HepG2 (cell line): ENCODE measurements at regions not wholly inside any gene's neighbourhood (a gene's known extent, or its start where the extent isn't known, plus 50 kb on each side); places are given as distances from the start of the nearest gene placed in this dataset.

ENCODE experiments used
- ATAC-seq: fragments of 200-7000 bp; cut with Tn5 transposase; 3 replicates; pipeline ENCODE4 v1.9.1; 2020; ENCODE audit warnings: mild to moderate bottlenecking, moderate library complexity
- BruUV-seq: library from RNA; stranded (reverse); fragments of 400-500 nt; replicated peaks from 2 replicates; lab custom pipeline; 2021; lab: Mats Ljungman, UMichigan
- CTCF ChIA-PET: fragments of 300-600 bp; formaldehyde crosslinking; extraction: SDS; loops from one replicate; lab custom pipeline; 2021; ENCODE audit warnings: low total read pairs, inconsistent platforms, low intra/inter-chr PET ratio; lab: Yijun Ruan, JAX
- POLR2A ChIA-PET: fragments of 350-600 bp; sonication (Branson Sonifier 250); formaldehyde crosslinking; loops from one replicate; lab custom pipeline; 2020; ENCODE audit warnings: antibody characterized with exemption, inconsistent platforms; lab: Yijun Ruan, JAX
- DNase-seq: peaks from one replicate; pipeline ENCODE4 v3.0.0-alpha.2; 2015; ENCODE audit warnings: low spot score
- FAIRE-seq: peaks from 3 replicates; lab custom pipeline; 2011; peaks lifted over from hg19 to GRCh38; lab: Jason Lieb, UNC
- H2AFZ ChIP-seq: one replicate; pipeline ENCODE4 v1.6.1; 2011; ENCODE audit warnings: low read length, inconsistent platforms
- H3K27ac ChIP-seq: fragments of 300-600 bp; 3 replicates; pipeline ENCODE4 v1.8.0; 2011; ENCODE audit warnings: mixed run types, mild to moderate bottlenecking, mixed read lengths, low read length, inconsistent platforms; ENCODE audit not compliant: insufficient read depth; ENCODE audit errors: extremely low read length
- H3K27me3 ChIP-seq, 2 experiments: fragments of 200-600 bp in 1 of 2; 2 replicates in 1 of 2; 3 replicates in 1 of 2; pipeline versions ENCODE4 v1.6.0 to v1.8.0; 2011; ENCODE audit warnings: low read length in 2 of 2, mild to moderate bottlenecking in 2 of 2, moderate library complexity in 2 of 2, inconsistent platforms in 1 of 2; ENCODE audit not compliant: insufficient read depth in 2 of 2, control insufficient read depth in 1 of 2
- H3K36me3 ChIP-seq, 2 experiments: fragments of 200-600 bp in 1 of 2; replicated peaks in 1 of 2; 2 replicates in 1 of 2; 3 replicates in 1 of 2; pipeline versions ENCODE4 v1.5.1 to v1.8.0; 2011; ENCODE audit warnings: low read length in 2 of 2, inconsistent platforms in 1 of 2; ENCODE audit not compliant: insufficient read depth in 2 of 2, control insufficient read depth in 1 of 2
- H3K4me1 ChIP-seq: 2 replicates; pipeline ENCODE4 v1.5.1; 2012; ENCODE audit warnings: low read length, inconsistent platforms; ENCODE audit not compliant: insufficient read depth
- H3K4me2 ChIP-seq: 2 replicates; pipeline ENCODE4 v1.6.0; 2011; ENCODE audit warnings: low read depth, low read length, inconsistent platforms
- H3K4me3 ChIP-seq, 3 experiments: fragments of 200-600 bp in 1 of 3; sonication (generic), shearing (Covaris generic) in 1 of 3; replicated peaks in 1 of 3; 2 replicates each; pipeline ENCODE4 v1.5.1; 2011 to 2016; ENCODE audit warnings: low read length in 3 of 3, inconsistent platforms in 2 of 3, low read depth in 2 of 3, mild to moderate bottlenecking in 2 of 3, control low read depth in 1 of 3, mixed read lengths in 1 of 3; ENCODE audit not compliant: insufficient read depth in 1 of 3
- H3K79me2 ChIP-seq: one replicate; pipeline ENCODE4 v1.6.1; 2011; ENCODE audit warnings: low read length, inconsistent platforms; ENCODE audit not compliant: insufficient read depth
- H3K9ac ChIP-seq: 2 replicates; pipeline ENCODE4 v1.6.0; 2011; ENCODE audit warnings: mild to moderate bottlenecking, low read depth, low read length, inconsistent platforms; ENCODE audit not compliant: insufficient read depth
- H3K9me3 ChIP-seq: 2 replicates; pipeline ENCODE4 v1.5.1; 2012; ENCODE audit warnings: mild to moderate bottlenecking, low read length
- H4K20me1 ChIP-seq: 2 replicates; pipeline ENCODE4 v1.6.0; 2011; ENCODE audit warnings: inconsistent platforms, mild to moderate bottlenecking, low read length, moderate library complexity; ENCODE audit not compliant: insufficient read depth
- ETV5 ChIP-seq: IDR thresholded peaks from 2 replicates; pipeline ENCODE4 v1.6.1; 2018; ENCODE audit warnings: missing biosample characterization, missing genetic modification reagents, inconsistent platforms, borderline replicate concordance
- NFIB ChIP-seq: sonication (generic); formaldehyde crosslinking; IDR thresholded peaks from 2 replicates; pipeline ENCODE4 v1.9.0; 2021; ENCODE audit warnings: missing genetic modification reagents, mild to moderate bottlenecking, borderline replicate concordance
- TAF15 ChIP-seq: fragments of 200-400 bp; formaldehyde crosslinking; IDR thresholded peaks from one replicate; pipeline ENCODE4 v1.6.1; 2018; ENCODE audit warnings: mild to moderate bottlenecking, low read depth, low read length; ENCODE audit not compliant: poor library complexity, severe bottlenecking
- TCF7L2 ChIP-seq: IDR thresholded peaks from 2 replicates; pipeline ENCODE4 v1.6.1; 2011; ENCODE audit warnings: mild to moderate bottlenecking, low read depth, low read length, moderate library complexity
- ZNF589 ChIP-seq: sonication (generic); formaldehyde crosslinking; conservative IDR thresholded peaks from 2 replicates; pipeline ENCODE4 v1.8.0; 2022; ENCODE audit warnings: mild to moderate bottlenecking, moderate library complexity, missing genetic modification reagents
- in situ Hi-C: cut with HindIII; loops from 2 replicates; pipeline ENCODE4 v1.10.0; 2017; ENCODE audit warnings: low pct_unique_long_range_greater_than_20kb; ENCODE audit not compliant: extremely low pct_ligation_motif_present
- intact Hi-C: fragments of 100-400 bp; cut with micrococcal nuclease; formaldehyde crosslinking; loops from one replicate; pipeline ENCODE4 v1.10.0; 2022; ENCODE audit not compliant: unreplicated experiment
- TF ChIP-seq, protein P1 (sequence below): sonication (generic); formaldehyde crosslinking; IDR thresholded peaks from 2 replicates; pipeline ENCODE4 v1.5.1; 2020; ENCODE audit warnings: missing genetic modification reagents, mild to moderate bottlenecking, borderline replicate concordance
- TF ChIP-seq, protein P2 (sequence below): sonication (generic); formaldehyde crosslinking; IDR thresholded peaks from 2 replicates; pipeline ENCODE4 v1.4.0; 2020; ENCODE audit warnings: missing genetic modification reagents
- TF ChIP-seq, protein P3 (sequence below): sonication (generic); formaldehyde crosslinking; IDR thresholded peaks from 2 replicates; pipeline ENCODE4 v1.4.0; 2020; ENCODE audit warnings: missing genetic modification reagents, borderline replicate concordance

DNA sequence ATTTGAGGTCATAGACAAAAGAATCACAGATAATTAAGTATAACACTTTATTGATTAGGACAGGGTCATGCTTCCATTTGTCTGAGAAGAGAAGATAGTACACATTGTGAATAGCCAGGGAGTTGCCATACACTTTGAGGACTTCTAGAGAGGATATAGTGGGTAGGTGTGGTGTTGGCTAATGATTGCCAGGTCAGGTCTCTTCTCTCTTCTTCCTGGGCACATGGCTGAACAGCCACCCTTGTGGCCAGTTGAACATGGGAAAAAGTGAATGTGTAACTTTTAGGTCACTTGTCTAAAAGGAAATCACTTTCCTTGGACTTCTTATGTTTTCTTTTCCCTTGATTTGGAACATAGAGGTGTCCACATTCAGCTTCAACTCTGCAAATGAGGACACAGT lies 772.1 kb upstream of the MAP3K7 start:
- no peak overlapping the region for H3K9ac ChIP-seq
- no peaks in the 10 kb centered on the region for H3K4me1 ChIP-seq
- no peaks in the 10 kb centered on the region for H3K9me3 ChIP-seq
- H3K27me3 ChIP-seq = no peaks in the 10 kb centered on the region
- TF ChIP-seq ZNF589 (no peak), NFIB (CRISPR knock-in tag) (no peak), TCF7L2 (no peak), TAF15 (no peak), ETV5 (CRISPR knock-in tag) (no peak)
- TF ChIP-seq, protein P1, sequence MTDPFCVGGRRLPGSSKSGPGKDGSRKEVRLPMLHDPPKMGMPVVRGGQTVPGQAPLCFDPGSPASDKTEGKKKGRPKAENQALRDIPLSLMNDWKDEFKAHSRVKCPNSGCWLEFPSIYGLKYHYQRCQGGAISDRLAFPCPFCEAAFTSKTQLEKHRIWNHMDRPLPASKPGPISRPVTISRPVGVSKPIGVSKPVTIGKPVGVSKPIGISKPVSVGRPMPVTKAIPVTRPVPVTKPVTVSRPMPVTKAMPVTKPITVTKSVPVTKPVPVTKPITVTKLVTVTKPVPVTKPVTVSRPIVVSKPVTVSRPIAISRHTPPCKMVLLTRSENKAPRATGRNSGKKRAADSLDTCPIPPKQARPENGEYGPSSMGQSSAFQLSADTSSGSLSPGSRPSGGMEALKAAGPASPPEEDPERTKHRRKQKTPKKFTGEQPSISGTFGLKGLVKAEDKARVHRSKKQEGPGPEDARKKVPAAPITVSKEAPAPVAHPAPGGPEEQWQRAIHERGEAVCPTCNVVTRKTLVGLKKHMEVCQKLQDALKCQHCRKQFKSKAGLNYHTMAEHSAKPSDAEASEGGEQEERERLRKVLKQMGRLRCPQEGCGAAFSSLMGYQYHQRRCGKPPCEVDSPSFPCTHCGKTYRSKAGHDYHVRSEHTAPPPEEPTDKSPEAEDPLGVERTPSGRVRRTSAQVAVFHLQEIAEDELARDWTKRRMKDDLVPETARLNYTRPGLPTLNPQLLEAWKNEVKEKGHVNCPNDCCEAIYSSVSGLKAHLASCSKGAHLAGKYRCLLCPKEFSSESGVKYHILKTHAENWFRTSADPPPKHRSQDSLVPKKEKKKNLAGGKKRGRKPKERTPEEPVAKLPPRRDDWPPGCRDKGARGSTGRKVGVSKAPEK (CRISPR knock-in tag) = no peak
- TF ChIP-seq, protein P2, sequence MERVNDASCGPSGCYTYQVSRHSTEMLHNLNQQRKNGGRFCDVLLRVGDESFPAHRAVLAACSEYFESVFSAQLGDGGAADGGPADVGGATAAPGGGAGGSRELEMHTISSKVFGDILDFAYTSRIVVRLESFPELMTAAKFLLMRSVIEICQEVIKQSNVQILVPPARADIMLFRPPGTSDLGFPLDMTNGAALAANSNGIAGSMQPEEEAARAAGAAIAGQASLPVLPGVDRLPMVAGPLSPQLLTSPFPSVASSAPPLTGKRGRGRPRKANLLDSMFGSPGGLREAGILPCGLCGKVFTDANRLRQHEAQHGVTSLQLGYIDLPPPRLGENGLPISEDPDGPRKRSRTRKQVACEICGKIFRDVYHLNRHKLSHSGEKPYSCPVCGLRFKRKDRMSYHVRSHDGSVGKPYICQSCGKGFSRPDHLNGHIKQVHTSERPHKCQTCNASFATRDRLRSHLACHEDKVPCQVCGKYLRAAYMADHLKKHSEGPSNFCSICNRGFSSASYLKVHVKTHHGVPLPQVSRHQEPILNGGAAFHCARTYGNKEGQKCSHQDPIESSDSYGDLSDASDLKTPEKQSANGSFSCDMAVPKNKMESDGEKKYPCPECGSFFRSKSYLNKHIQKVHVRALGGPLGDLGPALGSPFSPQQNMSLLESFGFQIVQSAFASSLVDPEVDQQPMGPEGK (CRISPR knock-in tag) = no peak
- TF ChIP-seq, protein P3, sequence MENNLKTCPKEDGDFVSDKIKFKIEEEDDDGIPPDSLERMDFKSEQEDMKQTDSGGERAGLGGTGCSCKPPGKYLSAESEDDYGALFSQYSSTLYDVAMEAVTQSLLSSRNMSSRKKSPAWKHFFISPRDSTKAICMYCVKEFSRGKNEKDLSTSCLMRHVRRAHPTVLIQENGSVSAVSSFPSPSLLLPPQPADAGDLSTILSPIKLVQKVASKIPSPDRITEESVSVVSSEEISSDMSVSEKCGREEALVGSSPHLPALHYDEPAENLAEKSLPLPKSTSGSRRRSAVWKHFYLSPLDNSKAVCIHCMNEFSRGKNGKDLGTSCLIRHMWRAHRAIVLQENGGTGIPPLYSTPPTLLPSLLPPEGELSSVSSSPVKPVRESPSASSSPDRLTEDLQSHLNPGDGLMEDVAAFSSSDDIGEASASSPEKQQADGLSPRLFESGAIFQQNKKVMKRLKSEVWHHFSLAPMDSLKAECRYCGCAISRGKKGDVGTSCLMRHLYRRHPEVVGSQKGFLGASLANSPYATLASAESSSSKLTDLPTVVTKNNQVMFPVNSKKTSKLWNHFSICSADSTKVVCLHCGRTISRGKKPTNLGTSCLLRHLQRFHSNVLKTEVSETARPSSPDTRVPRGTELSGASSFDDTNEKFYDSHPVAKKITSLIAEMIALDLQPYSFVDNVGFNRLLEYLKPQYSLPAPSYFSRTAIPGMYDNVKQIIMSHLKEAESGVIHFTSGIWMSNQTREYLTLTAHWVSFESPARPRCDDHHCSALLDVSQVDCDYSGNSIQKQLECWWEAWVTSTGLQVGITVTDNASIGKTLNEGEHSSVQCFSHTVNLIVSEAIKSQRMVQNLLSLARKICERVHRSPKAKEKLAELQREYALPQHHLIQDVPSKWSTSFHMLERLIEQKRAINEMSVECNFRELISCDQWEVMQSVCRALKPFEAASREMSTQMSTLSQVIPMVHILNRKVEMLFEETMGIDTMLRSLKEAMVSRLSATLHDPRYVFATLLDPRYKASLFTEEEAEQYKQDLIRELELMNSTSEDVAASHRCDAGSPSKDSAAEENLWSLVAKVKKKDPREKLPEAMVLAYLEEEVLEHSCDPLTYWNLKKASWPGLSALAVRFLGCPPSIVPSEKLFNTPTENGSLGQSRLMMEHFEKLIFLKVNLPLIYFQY (CRISPR knock-in tag) = no peak
- ATAC-seq (no peak), FAIRE-seq (no peak), DNase-seq (no peak)
- H2AFZ ChIP-seq = no peak overlapping the region
- H3K4me2 ChIP-seq = no peak overlapping the region
- no peak overlapping the region for H3K27ac ChIP-seq
- no TSS peak for BruUV-seq
- POLR2A ChIA-PET = no interaction called here
- H4K20me1 ChIP-seq = no peaks in the 10 kb centered on the region
- H3K79me2 ChIP-seq = no peaks in the 10 kb centered on the region
- intact Hi-C loops (no loop called here), in situ Hi-C loops (no loop called here)
- CTCF ChIA-PET = no interaction called here
- no peaks in the 10 kb centered on the region for H3K36me3 ChIP-seq
- H3K4me3 ChIP-seq = no peak overlapping the region
